GM23248 (cell line): ENCODE measurements at regions not wholly inside any gene's neighbourhood (a gene's known extent, or its start where the extent isn't known, plus 50 kb on each side); places are given as distances from the start of the nearest gene placed in this dataset.

Source experiments
- EZH2 ChIP-seq: fragments of 200-600 bp; sonication (generic); IDR thresholded peaks from 2 replicates; pipeline ENCODE4 v1.6.1; 2018; ENCODE audit warnings: antibody characterized with exemption, mild to moderate bottlenecking; ENCODE audit not compliant: insufficient read depth, poor library complexity, severe bottlenecking
- EZH2phosphoT487 ChIP-seq: fragments of 200-600 bp; sonication (generic); IDR thresholded peaks from 2 replicates; pipeline ENCODE4 v1.6.1; 2018; ENCODE audit warnings: antibody characterized with exemption, moderate library complexity, mild to moderate bottlenecking, low read depth; ENCODE audit not compliant: insufficient read depth

DNA sequence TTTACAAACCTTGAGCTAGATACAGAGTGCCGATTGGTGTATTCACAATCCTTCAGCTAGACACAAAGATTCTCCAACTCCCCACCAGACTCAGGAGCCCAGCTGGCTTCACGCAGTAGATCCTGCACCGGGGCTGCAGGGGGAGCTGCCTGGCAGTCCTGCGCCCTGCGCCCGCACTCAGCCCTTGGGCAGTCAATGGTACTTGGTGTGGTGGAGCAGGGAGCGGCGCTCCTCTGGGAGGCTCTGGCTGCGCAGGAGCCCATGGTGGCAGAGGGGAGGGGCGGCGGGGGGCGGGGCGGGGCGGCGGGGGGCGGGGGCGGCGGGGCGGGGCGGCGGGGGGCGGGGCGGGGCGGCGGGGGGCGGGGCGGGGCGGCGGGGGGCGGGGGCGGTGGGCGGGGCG lies 923.4 kb downstream of the SOCS6 start:
- TF ChIP-seq EZH2phosphoT487 (no peak), EZH2 (no peak)
